ENCODE measurements at regions not wholly inside any gene's neighbourhood (a gene's known extent, or its start where the extent isn't known, plus 50 kb on each side); places are given as distances from the start of the nearest gene placed in this dataset.
"Not testable (repeated sequence)": the region's sequence is repeated elsewhere in the genome, so short reads cannot be mapped to it uniquely, and the experiment has no call there.

GRCh38 chr17:77054936-77055335 lies 85.8 kb upstream of the SEC14L1 start:
- Mint-ChIP-seq H3K27me3 (peaks cover 19 to 23% of the 10 kb centered on the region in 2 donors), H3K36me3 (no peaks in the 10 kb centered on the region), H3K4me1 (peaks cover 3 to 6% of the 10 kb centered on the region in 2 donors), H3K27ac (no peak overlapping the region), H3K9me3 (no peaks in the 10 kb centered on the region), H3K4me3 (no peak overlapping the region)
- no peak for ATAC-seq (replicated peaks)
- no peak for DNase-seq

GRCh38 chr17:77055453-77055852 lies 85.3 kb upstream of the SEC14L1 start:
- Mint-ChIP-seq H3K27ac (no peak overlapping the region), H3K4me1 (peaks cover 3 to 6% of the 10 kb centered on the region in 2 donors), H3K4me3 (no peak overlapping the region), H3K27me3 (peaks cover 19 to 23% of the 10 kb centered on the region in 2 donors), H3K9me3 (no peaks in the 10 kb centered on the region), H3K36me3 (no peaks in the 10 kb centered on the region)
- no peak for ATAC-seq (replicated peaks)
- DNase-seq, result no peak

GRCh38 chr17:77058016-77058415 lies 82.8 kb upstream of the SEC14L1 start:
- Mint-ChIP-seq H3K27ac (no peak overlapping the region), H3K9me3 (no peaks in the 10 kb centered on the region), H3K36me3 (no peaks in the 10 kb centered on the region), H3K4me1 (peaks cover 3 to 6% of the 10 kb centered on the region in 2 donors), H3K4me3 (no peak overlapping the region), H3K27me3 (peaks cover 19 to 23% of the 10 kb centered on the region in 2 donors)
- ATAC-seq (replicated peaks) (no peak), DNase-seq (no peak)

- no peaks in the 10 kb centered on the region for H3K36me3 Mint-ChIP-seq
- H3K4me1 Mint-ChIP-seq, result peaks cover 1 to 3% of the 10 kb centered on the region in 2 donors
- peaks cover 5 to 6% of the 10 kb centered on the region in 2 donors for H3K27me3 Mint-ChIP-seq
- ATAC-seq (replicated peaks) (no peak), DNase-seq (no peak)
- no peak overlapping the region for H3K27ac Mint-ChIP-seq
- no peak overlapping the region for H3K4me3 Mint-ChIP-seq
- H3K9me3 Mint-ChIP-seq, result no peaks in the 10 kb centered on the region
Measured at GRCh38 chr17:77061669-77062068, 79.1 kb upstream of the SEC14L1 start.

GRCh38 chr17:77064598-77064997 lies 76.2 kb upstream of the SEC14L1 start:
- H3K9me3 Mint-ChIP-seq, result no peaks in the 10 kb centered on the region
- ATAC-seq (replicated peaks) (no peak), DNase-seq (no peak)
- peaks cover 2 to 6% of the 10 kb centered on the region in 2 donors for H3K4me1 Mint-ChIP-seq
- peaks cover 19 to 20% of the 10 kb centered on the region in 2 donors for H3K27me3 Mint-ChIP-seq
- no peaks in the 10 kb centered on the region for H3K36me3 Mint-ChIP-seq
- H3K27ac Mint-ChIP-seq, result no peak overlapping the region
- no peak overlapping the region for H3K4me3 Mint-ChIP-seq

- no peak for DNase-seq
- no peak overlapping the region for H3K4me3 Mint-ChIP-seq
- H3K9me3 Mint-ChIP-seq, result no peaks in the 10 kb centered on the region
- peaks cover 19 to 20% of the 10 kb centered on the region in 2 donors for H3K27me3 Mint-ChIP-seq
- no peak overlapping the region for H3K27ac Mint-ChIP-seq
- ATAC-seq (replicated peaks), result no peak
- peaks cover 2 to 6% of the 10 kb centered on the region in 2 donors for H3K4me1 Mint-ChIP-seq
- no peaks in the 10 kb centered on the region for H3K36me3 Mint-ChIP-seq
Measured at GRCh38 chr17:77066165-77066564, 74.6 kb upstream of the SEC14L1 start.

- not testable (repeated sequence) for H3K4me3 Mint-ChIP-seq, H3K27ac Mint-ChIP-seq, H3K4me1 Mint-ChIP-seq, H3K9me3 Mint-ChIP-seq, H3K36me3 Mint-ChIP-seq
- peak; percentile 32 for DNase-seq
- peaks cover 24 to 25% of the 10 kb centered on the region in 2 donors for H3K27me3 Mint-ChIP-seq
- ATAC-seq (replicated peaks), result peak; percentile 85 to 93
Measured at GRCh38 chr17:77066726-77067409, 73.9 kb upstream of the SEC14L1 start.

- no peaks in the 10 kb centered on the region for H3K36me3 Mint-ChIP-seq
- H3K27me3 Mint-ChIP-seq, result peaks cover 34 to 40% of the 10 kb centered on the region in 2 donors
- H3K4me1 Mint-ChIP-seq, result peaks cover 2 to 6% of the 10 kb centered on the region in 2 donors
- DNase-seq, result no peak
- H3K4me3 Mint-ChIP-seq, result no peak overlapping the region
- H3K27ac Mint-ChIP-seq, result no peak overlapping the region
- ATAC-seq (replicated peaks), result no peak
- H3K9me3 Mint-ChIP-seq, result no peaks in the 10 kb centered on the region
Measured at GRCh38 chr17:77068915-77069314, 71.9 kb upstream of the SEC14L1 start.

GRCh38 chr17:77070888-77071279 lies 69.9 kb upstream of the SEC14L1 start:
- H3K36me3 Mint-ChIP-seq, result no peaks in the 10 kb centered on the region
- H3K27me3 Mint-ChIP-seq, result peaks cover 36 to 53% of the 10 kb centered on the region in 2 donors
- H3K4me3 Mint-ChIP-seq, result no peak overlapping the region
- ATAC-seq (replicated peaks), result no peak
- no peak for DNase-seq
- H3K27ac Mint-ChIP-seq, result no peak overlapping the region
- H3K9me3 Mint-ChIP-seq, result no peaks in the 10 kb centered on the region
- H3K4me1 Mint-ChIP-seq, result peaks cover 2 to 6% of the 10 kb centered on the region in 2 donors

GRCh38 chr17:77071925-77072490 lies 68.8 kb upstream of the SEC14L1 start:
- Mint-ChIP-seq H3K4me1 (peaks cover 0 to 3% of the 10 kb centered on the region in 2 donors), H3K4me3 (no peak overlapping the region), H3K36me3 (no peaks in the 10 kb centered on the region), H3K27ac (no peak overlapping the region), H3K27me3 (peaks cover 41 to 48% of the 10 kb centered on the region in 2 donors), H3K9me3 (no peaks in the 10 kb centered on the region)
- DNase-seq (no peak), ATAC-seq (replicated peaks) (no peak)

- DNase-seq (no peak), ATAC-seq (replicated peaks) (no peak)
- Mint-ChIP-seq H3K4me1 (peaks cover 0 to 4% of the 10 kb centered on the region in 2 donors), H3K4me3 (no peak overlapping the region), H3K36me3 (no peaks in the 10 kb centered on the region), H3K27ac (no peak overlapping the region), H3K27me3 (peaks cover 42 to 44% of the 10 kb centered on the region in 2 donors), H3K9me3 (no peaks in the 10 kb centered on the region)
Measured at GRCh38 chr17:77072670-77073069, 68.1 kb upstream of the SEC14L1 start.

GRCh38 chr17:77074681-77075080 lies 66.1 kb upstream of the SEC14L1 start:
- H3K27ac Mint-ChIP-seq, result no peak overlapping the region
- H3K27me3 Mint-ChIP-seq, result peaks cover 32 to 34% of the 10 kb centered on the region in 2 donors
- no peaks in the 10 kb centered on the region for H3K9me3 Mint-ChIP-seq
- ATAC-seq (replicated peaks) (no peak), DNase-seq (no peak)
- peaks cover 11 to 12% of the 10 kb centered on the region in 2 donors for H3K4me1 Mint-ChIP-seq
- H3K4me3 Mint-ChIP-seq, result no peak overlapping the region
- H3K36me3 Mint-ChIP-seq, result no peaks in the 10 kb centered on the region

- Mint-ChIP-seq H3K4me3 (no peak overlapping the region), H3K4me1 (peaks cover 12 to 14% of the 10 kb centered on the region in 2 donors), H3K27ac (no peak overlapping the region), H3K9me3 (no peaks in the 10 kb centered on the region), H3K27me3 (peaks cover 32 to 34% of the 10 kb centered on the region in 2 donors), H3K36me3 (no peaks in the 10 kb centered on the region)
- no peak for ATAC-seq (replicated peaks)
- no peak for DNase-seq
Measured at GRCh38 chr17:77076124-77076830, 64.5 kb upstream of the SEC14L1 start.

GRCh38 chr17:77083531-77083930 lies 57.2 kb upstream of the SEC14L1 start:
- peaks cover 9 to 19% of the 10 kb centered on the region in 2 donors for H3K27me3 Mint-ChIP-seq

More at GRCh38 chr17:77083531-77083930, 57.2 kb upstream of the SEC14L1 start:
- ATAC-seq (replicated peaks) (peak; percentile 17 to 38), DNase-seq (no peak)
- Mint-ChIP-seq H3K4me1 (peaks cover 20 to 34% of the 10 kb centered on the region in 2 donors), H3K4me3 (no peak overlapping the region), H3K9me3 (peaks cover 3 to 4% of the 10 kb centered on the region in 2 donors), H3K36me3 (peaks cover 6 to 7% of the 10 kb centered on the region in 2 donors), H3K27ac (no peak overlapping the region)

All from stimulated activated naive B cell treated with anti-CD40 and anti-IgM and Interleukin-4, amounts not matched to agents 10 μg/mL and 1 μg/mL and 100 μg/mL, for 72 hours (primary cell).